OCI-LY1 (cell line): ENCODE measurements at regions not wholly inside any gene's neighbourhood (a gene's known extent, or its start where the extent isn't known, plus 50 kb on each side); places are given as distances from the start of the nearest gene placed in this dataset.

Experiments used
- H2AFZ ChIP-seq: fragments of 200-600 bp; sonication (generic), shearing (Covaris generic); 2 replicates; pipeline ENCODE4 v1.6.0; 2014; ENCODE audit warnings: antibody characterized with exemption, mild to moderate bottlenecking, low read length
- H3F3A ChIP-seq: fragments of 200-600 bp; sonication (generic), shearing (Covaris generic); 2 replicates; pipeline ENCODE4 v1.6.0; 2014; ENCODE audit warnings: mild to moderate bottlenecking, antibody characterized with exemption, low read length, moderate library complexity; ENCODE audit not compliant: insufficient read depth
- H3K27ac ChIP-seq: fragments of 200-600 bp; sonication (generic); 2 replicates; pipeline ENCODE4 v1.5.1; 2014; ENCODE audit warnings: low read length, mixed run types, mild to moderate bottlenecking, low read depth; ENCODE audit not compliant: poor library complexity, severe bottlenecking
- H3K27me3 ChIP-seq: fragments of 200-600 bp; sonication (generic); 2 replicates; pipeline ENCODE4 v1.6.0; 2014; ENCODE audit warnings: antibody characterized with exemption, mild to moderate bottlenecking, low read length, moderate library complexity; ENCODE audit not compliant: insufficient read depth
- H3K36me3 ChIP-seq: fragments of 200-600 bp; sonication (generic); 2 replicates; pipeline ENCODE4 v1.6.1; 2014; ENCODE audit warnings: mild to moderate bottlenecking, antibody characterized with exemption, low read length, moderate library complexity, mixed read lengths; ENCODE audit not compliant: insufficient read depth
- H3K4me1 ChIP-seq: fragments of 200-600 bp; sonication (generic); 2 replicates; pipeline ENCODE4 v1.5.1; 2014; ENCODE audit warnings: mild to moderate bottlenecking, low read length, moderate library complexity; ENCODE audit not compliant: insufficient read depth, severe bottlenecking
- H3K4me2 ChIP-seq: fragments of 200-600 bp; sonication (generic), shearing (Covaris generic); 2 replicates; pipeline ENCODE4 v1.6.1; 2014; ENCODE audit warnings: low read length
- H3K4me3 ChIP-seq: fragments of 200-600 bp; sonication (generic); 2 replicates; pipeline ENCODE4 v1.5.1; 2014; ENCODE audit warnings: low read length, low read depth, mild to moderate bottlenecking, mixed read lengths; ENCODE audit not compliant: poor library complexity, severe bottlenecking
- H3K79me2 ChIP-seq: fragments of 200-600 bp; shearing (Covaris generic); 2 replicates; pipeline ENCODE4 v1.6.1; 2016; ENCODE audit warnings: mixed run types, low read length, mixed read lengths; ENCODE audit not compliant: insufficient read depth
- H3K9ac ChIP-seq: fragments of 200-600 bp; sonication (generic), shearing (Covaris generic); 2 replicates; pipeline ENCODE4 v1.6.1; 2014; ENCODE audit warnings: mild to moderate bottlenecking, low read length, mixed read lengths
- H3K9me2 ChIP-seq: fragments of 200-600 bp; sonication (generic), shearing (Covaris generic); 2 replicates; pipeline ENCODE4 v1.6.1; 2014; ENCODE audit warnings: low read depth, mild to moderate bottlenecking, low read length, mixed read lengths
- H3K9me3 ChIP-seq: fragments of 200-600 bp; shearing (Covaris generic); 2 replicates; pipeline ENCODE4 v1.6.1; 2014; ENCODE audit warnings: low read length, mixed read lengths
- H4K20me1 ChIP-seq: fragments of 200-600 bp; sonication (generic), shearing (Covaris generic); 2 replicates; pipeline ENCODE4 v1.6.0; 2016; ENCODE audit warnings: mild to moderate bottlenecking, low read length; ENCODE audit not compliant: insufficient read depth
- EZH2 ChIP-seq: fragments of 200-600 bp; sonication (generic), shearing (Covaris generic); IDR thresholded peaks from 2 replicates; pipeline ENCODE4 v1.8.0; 2017; ENCODE audit warnings: borderline replicate concordance, mixed run types, mild to moderate bottlenecking, antibody characterized with exemption, low read length, moderate library complexity, mixed read lengths
- TF ChIP-seq, protein P1 (sequence below): fragments of 200-600 bp; sonication (generic), shearing (Covaris generic); IDR thresholded peaks from 2 replicates; pipeline ENCODE4 v1.5.1; 2017; ENCODE audit warnings: mild to moderate bottlenecking, antibody characterized with exemption, low read length, moderate library complexity, mixed read lengths

DNA sequence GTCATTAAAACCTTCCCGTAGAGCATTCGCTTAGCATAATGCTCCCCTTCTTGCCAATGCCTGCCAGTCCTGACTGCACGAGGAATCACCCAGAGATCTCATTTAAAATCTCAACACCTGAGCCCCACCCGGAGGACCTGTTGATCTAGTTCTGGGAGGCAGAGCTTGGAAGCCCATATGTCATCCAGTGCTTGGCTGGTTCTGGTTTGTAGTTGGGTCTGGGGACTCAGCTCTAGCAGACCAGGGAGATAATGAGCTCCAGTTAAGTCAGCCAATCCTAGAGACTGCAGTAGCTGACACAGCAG is 131.8 kb upstream of the DAP start:
- H3F3A ChIP-seq: no peaks in the 10 kb centered on the region
- no peaks in the 10 kb centered on the region for H4K20me1 ChIP-seq
- H3K36me3 ChIP-seq: no peaks in the 10 kb centered on the region
- H2AFZ ChIP-seq: no peak overlapping the region
- no peak overlapping the region for H3K4me2 ChIP-seq
- H3K27me3 ChIP-seq: no peaks in the 10 kb centered on the region
- no peaks in the 10 kb centered on the region for H3K79me2 ChIP-seq
- H3K9me2 ChIP-seq: no peaks in the 10 kb centered on the region
- no peak overlapping the region for H3K27ac ChIP-seq
- no peaks in the 10 kb centered on the region for H3K9me3 ChIP-seq
- H3K4me3 ChIP-seq: no peak overlapping the region
- H3K4me1 ChIP-seq: no peaks in the 10 kb centered on the region
- no peak overlapping the region for H3K9ac ChIP-seq
- TF ChIP-seq, protein P1, sequence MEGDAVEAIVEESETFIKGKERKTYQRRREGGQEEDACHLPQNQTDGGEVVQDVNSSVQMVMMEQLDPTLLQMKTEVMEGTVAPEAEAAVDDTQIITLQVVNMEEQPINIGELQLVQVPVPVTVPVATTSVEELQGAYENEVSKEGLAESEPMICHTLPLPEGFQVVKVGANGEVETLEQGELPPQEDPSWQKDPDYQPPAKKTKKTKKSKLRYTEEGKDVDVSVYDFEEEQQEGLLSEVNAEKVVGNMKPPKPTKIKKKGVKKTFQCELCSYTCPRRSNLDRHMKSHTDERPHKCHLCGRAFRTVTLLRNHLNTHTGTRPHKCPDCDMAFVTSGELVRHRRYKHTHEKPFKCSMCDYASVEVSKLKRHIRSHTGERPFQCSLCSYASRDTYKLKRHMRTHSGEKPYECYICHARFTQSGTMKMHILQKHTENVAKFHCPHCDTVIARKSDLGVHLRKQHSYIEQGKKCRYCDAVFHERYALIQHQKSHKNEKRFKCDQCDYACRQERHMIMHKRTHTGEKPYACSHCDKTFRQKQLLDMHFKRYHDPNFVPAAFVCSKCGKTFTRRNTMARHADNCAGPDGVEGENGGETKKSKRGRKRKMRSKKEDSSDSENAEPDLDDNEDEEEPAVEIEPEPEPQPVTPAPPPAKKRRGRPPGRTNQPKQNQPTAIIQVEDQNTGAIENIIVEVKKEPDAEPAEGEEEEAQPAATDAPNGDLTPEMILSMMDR: no peak
- TF ChIP-seq EZH2: no peak

DNA sequence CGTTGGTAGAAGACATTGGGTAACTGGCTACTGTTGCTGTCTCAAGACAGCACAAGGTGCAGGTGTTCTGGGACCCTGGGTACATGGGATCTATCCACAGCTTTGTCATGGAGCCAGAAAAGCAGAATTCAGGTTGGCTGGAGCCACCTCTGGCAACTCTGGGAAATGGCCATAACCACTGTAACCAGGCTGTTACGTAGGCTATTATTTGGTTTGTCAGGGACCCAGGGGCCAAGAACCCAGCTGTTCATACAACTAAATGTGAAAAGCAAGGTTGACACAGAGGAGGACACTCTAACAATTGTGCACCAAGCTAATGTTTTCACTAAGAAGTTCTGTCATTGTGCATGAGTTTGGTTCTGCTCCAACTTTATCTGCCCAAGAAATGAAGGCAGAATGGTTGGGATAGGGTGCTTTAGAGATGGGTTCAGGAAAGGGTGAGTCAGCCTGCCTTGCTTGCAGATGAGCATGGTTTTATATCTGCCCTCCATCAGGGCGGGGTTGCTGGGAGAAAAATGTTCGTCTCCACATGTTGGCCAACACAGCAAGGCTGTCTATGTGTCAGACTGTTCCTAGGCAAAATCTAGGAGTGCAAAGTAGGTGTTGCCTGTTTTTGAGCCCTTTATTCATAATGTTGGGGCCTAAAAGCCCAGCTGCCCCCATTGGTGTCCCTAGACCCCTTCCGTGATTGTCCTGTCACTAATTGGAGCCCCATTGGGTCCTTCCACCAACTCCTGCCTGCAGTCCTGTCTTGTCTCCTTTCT is 131.3 kb upstream of the DAP start:
- H3F3A ChIP-seq: no peaks in the 10 kb centered on the region
- H3K4me1 ChIP-seq: no peaks in the 10 kb centered on the region
- H2AFZ ChIP-seq: no peak overlapping the region
- H3K4me2 ChIP-seq: no peak overlapping the region
- no peaks in the 10 kb centered on the region for H3K9me2 ChIP-seq
- H3K27ac ChIP-seq: no peak overlapping the region
- H3K79me2 ChIP-seq: no peaks in the 10 kb centered on the region
- H3K36me3 ChIP-seq: no peaks in the 10 kb centered on the region
- no peak for TF ChIP-seq EZH2
- no peaks in the 10 kb centered on the region for H4K20me1 ChIP-seq
- H3K9ac ChIP-seq: no peak overlapping the region
- no peaks in the 10 kb centered on the region for H3K9me3 ChIP-seq
- H3K4me3 ChIP-seq: no peak overlapping the region
- H3K27me3 ChIP-seq: no peaks in the 10 kb centered on the region

DNA sequence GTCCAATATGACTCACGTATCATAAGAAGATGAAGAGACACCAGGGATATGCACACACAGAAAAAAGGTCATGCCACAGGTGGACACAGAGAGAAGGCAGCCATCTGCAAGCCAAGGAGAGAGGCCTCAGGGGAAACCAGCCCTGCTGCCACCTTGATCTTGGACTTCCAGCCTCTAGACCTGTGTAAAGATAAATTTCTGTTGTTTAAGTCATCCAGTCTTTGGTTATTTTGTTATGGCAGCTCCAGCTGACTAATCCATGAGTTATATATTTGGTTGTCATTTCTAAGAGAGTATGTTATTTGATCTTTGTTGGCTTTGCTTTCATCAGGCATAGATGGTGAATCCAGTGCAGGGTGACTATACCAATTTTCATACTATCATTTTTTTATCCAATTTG is 130.2 kb upstream of the DAP start:
- H3K4me3 ChIP-seq: no peak overlapping the region
- TF ChIP-seq EZH2: no peak
- TF ChIP-seq, protein P1: no peak
- no peaks in the 10 kb centered on the region for H3K79me2 ChIP-seq
- no peaks in the 10 kb centered on the region for H4K20me1 ChIP-seq
- H3K9ac ChIP-seq: no peak overlapping the region
- no peaks in the 10 kb centered on the region for H3K9me3 ChIP-seq
- no peak overlapping the region for H3K27ac ChIP-seq
- no peaks in the 10 kb centered on the region for H3K9me2 ChIP-seq
- no peaks in the 10 kb centered on the region for H3K36me3 ChIP-seq
- H2AFZ ChIP-seq: no peak overlapping the region
- H3F3A ChIP-seq: no peaks in the 10 kb centered on the region
- H3K4me2 ChIP-seq: no peak overlapping the region
- no peaks in the 10 kb centered on the region for H3K4me1 ChIP-seq
- H3K27me3 ChIP-seq: no peaks in the 10 kb centered on the region

DNA sequence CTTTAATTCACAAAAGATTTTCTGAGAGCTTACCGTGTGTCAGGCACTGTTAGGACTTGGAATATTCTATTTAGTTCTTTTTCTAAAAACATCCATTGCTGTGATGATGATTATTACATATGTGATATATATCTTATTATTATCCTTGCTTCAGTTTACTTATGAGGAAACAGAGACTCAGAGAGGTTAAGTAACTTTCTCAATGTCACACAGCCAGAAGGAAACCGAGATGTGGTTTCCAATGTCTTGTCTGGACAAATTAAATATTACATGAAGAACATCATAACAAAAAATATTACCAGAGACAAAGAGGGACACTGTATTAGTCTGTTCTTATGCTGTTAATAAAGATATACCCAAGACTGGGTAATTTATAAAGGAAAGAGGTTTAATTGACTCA is 125.5 kb upstream of the DAP start:
- Histone ChIP-seq H2AFZ (no peak overlapping the region), H3K79me2 (no peaks in the 10 kb centered on the region), H3K36me3 (no peaks in the 10 kb centered on the region), H3K9ac (no peak overlapping the region), H3K9me3 (no peaks in the 10 kb centered on the region), H3K4me3 (no peak overlapping the region), H3F3A (no peaks in the 10 kb centered on the region), H4K20me1 (no peaks in the 10 kb centered on the region), H3K9me2 (no peaks in the 10 kb centered on the region), H3K4me1 (no peaks in the 10 kb centered on the region), H3K27ac (no peak overlapping the region), H3K4me2 (no peak overlapping the region), H3K27me3 (no peaks in the 10 kb centered on the region; the same call in 1 of the 2 replicates)
- TF ChIP-seq, protein P1: no peak
- TF ChIP-seq EZH2: no peak
